ENCODE measurements at regions not wholly inside any gene's neighbourhood (a gene's known extent, or its start where the extent isn't known, plus 50 kb on each side); places are given as distances from the start of the nearest gene placed in this dataset.
"Not testable (repeated sequence)": the region's sequence is repeated elsewhere in the genome, so short reads cannot be mapped to it uniquely, and the experiment has no call there.

GRCh38 chr4:3365326-3365725, 72.5 kb downstream of the RGS12 start:
- no peak for DNase-seq (ENCODE audit: low read depth)

DNA sequence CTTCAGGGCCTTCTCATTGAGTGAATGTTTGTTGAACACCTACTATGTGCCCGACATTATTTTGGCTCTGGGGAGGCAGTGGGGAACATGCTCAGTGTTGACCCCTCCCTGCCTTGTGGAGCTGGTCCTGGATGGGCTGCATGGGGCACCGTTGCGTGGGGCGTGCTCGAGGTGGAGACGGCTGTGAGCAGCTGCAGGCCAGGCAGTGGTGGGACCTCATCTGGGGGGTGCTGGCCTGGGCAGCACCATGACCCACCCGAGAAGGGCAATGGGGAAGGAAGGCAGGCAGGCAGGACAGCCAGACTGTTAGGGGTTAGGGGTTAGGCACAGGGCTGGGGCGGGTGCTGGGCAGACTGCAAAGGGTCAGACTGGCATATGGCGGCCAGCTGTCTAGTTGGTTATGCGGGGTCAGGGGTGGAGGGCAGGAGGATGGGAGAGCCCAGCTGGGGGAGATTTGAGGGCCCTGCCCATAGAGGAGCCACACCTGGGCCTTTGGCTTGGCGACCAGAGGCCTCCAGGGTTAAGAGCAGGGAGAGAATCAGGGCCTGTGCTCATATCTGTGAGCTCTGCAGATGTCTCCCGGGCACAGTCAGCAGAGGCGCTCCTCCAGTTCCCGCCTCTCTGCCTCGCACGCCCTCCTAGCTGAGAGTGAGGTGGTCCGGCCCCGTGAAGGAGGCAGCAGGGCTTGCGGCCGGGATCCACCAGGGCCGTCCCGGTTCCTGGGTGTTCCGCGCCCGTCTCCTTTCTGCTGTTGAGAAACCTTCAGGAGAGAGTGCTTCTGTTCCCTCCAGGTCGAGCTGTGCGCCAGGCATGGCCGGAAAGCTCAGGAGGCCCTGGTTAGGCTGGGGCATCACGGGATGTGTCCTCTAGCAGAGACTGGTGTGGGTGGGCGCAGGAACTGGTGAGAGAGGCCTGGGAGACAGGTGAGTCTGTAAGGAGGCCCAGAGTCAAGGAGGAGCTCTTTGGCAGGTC, 73.3 kb downstream of the RGS12 start:
- DNase-seq (ENCODE audit: low read depth), result no peak

GRCh38 chr4:3366893-3367775, 74.3 kb downstream of the RGS12 start:
- DNase-seq (ENCODE audit: low read depth), result no peak

- no peak for DNase-seq (ENCODE audit: low read depth)
These were observed 73.9 kb upstream of the HGFAC start for GRCh38 chr4:3367866-3368265.

GRCh38 chr4:3368334-3368733, 73.4 kb upstream of the HGFAC start:
- DNase-seq (ENCODE audit: low read depth), result no peak

DNA sequence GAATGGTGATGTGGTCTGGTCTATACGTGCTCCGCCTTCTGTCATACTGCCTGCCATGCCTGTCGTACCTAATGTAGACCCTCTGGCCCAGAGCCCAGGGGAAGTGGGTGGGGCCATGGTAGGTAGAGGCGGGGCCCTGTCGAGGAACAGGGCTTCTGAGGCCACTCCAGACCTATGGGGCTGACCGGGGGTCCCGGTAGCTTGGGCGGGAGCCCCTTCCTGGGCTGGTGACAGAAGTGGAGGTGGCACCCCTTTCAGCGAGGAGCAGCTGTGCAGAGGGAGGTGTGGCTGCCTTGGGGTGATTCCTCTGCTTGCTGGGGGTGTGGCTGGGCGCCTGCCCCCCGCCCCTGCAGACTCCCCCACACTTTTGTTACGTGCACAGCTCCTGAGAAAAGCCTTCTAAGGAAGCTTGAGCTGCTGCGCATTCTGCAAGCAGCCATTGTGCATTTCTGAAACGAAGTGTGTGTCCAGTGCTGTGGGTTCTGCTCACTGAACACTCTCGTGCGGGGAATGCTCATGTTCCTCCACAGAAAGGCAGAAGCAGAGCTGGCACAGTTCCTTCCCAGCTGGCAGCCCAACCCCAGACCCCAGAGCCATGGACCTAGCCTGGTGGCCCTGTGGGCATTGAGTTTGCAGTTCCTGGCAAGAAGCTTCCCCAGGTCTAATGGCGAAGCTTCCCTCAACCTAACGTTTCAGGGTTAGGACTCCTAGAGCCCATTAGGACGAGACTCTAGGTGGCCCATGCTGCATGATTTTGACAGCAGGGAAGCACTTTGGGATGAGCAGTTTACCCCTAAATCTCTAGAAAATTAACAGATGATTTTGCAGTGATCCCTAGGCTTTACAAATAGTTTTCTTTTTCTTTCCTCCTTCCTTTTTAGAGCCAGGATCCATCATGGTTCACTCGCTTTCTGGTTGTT, 72.7 kb upstream of the HGFAC start:
- DNase-seq (ENCODE audit: low read depth), result no peak

GRCh38 chr4:3369781-3370674, 71.7 kb upstream of the HGFAC start:
- no peak for DNase-seq (ENCODE audit: low read depth)

- DNase-seq (ENCODE audit: low read depth), result no peak
These were observed 70.5 kb upstream of the HGFAC start for GRCh38 chr4:3371033-3372001.

- no peak for DNase-seq (ENCODE audit: low read depth)
These were observed 69.4 kb upstream of the HGFAC start for GRCh38 chr4:3372264-3372932.

DNA sequence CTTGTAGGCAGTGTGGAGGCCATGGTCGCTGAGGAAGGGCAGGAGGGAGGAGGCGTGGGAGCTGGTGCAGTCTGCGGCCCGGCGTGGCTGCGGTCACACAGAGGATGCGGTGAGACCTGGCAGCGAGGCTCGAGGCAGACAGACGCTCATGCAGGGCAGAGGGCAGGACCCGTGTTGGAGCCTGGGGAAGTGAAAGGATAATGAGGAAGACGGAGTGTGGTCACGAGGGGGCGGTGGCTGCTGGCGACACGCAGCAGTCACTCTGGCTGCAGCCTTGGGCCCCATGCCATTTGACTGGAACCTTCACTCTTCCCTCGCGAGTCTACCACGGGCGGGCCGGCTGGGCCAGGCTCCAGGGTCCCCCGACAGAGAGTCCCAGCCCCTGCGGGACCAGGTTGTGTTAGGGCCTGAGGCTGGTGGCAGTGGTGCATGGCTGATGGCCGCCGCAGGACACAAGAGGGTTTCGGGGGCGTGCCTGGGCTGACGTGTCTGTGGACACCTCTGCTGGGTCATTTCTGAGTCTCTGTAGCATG, 68.8 kb upstream of the HGFAC start:
- DNase-seq (ENCODE audit: low read depth), result peak; percentile 85

GRCh38 chr4:3373468-3373867, 68.3 kb upstream of the HGFAC start:
- no peak for DNase-seq (ENCODE audit: low read depth)

- no peak for DNase-seq (ENCODE audit: low read depth)
These were observed 67.6 kb upstream of the HGFAC start for GRCh38 chr4:3374011-3374645.

DNA sequence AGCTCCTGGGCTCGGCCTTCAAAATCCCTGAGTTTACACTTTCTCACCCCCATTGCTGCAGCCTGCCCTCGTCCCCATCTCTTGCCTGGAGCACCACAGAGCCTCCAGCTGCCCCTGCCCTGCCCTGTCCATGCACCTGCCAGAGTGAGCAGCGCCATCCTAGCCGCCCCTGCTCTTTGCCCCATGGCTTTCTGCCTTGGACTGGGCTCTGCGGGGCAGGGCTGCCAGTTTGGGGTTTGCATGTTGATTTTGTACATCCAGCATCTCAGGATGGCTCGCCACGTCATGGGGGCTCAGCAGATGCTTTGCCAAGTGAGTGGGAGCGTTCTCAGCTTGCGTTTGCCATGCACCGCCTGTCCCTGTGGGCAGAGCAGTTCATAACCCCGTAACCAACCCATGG, 67.1 kb upstream of the HGFAC start:
- DNase-seq (ENCODE audit: low read depth), result no peak

GRCh38 chr4:3375688-3376087, 66.1 kb upstream of the HGFAC start:
- no peak for DNase-seq (ENCODE audit: low read depth)

DNA sequence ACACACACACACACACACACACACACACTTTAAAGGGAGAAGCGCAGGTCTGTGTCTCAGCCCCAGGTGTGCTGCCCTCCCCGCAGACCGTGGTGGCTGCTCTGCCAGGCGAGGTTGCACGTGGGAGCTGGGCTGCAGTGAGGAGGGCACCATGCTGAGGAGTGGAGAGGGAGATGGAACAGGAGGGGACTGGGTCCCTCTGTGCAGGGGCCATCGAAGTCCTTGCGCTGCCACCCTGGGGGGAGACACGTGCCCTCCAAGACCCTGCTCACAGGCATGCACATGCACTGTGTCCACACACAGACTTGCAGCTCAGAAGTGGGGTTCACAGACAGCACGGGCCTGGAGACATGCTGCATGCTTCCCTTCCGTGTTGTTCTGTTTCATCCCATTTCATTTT, 65.5 kb upstream of the HGFAC start:
- no peak for DNase-seq (ENCODE audit: low read depth)

DNA sequence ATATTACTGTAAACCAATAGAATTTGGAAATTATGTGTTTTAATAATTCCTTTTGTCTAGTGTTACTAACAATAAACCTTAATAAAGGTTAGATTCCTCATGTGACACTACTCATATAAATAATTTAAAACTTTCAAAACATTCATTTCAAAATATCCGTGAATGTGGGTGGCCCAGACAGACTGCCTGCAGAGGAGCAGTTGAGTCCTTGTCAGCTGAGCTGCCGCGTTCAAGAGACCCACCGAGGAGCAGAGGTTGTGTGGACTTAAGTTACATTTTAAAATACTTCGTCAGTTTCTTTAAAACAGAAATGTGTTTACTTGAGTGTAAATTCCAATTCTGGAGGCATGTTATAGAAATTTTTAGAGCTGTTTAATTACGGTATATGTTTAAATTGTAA, 64.2 kb upstream of the HGFAC start:
- DNase-seq (ENCODE audit: low read depth), result no peak

- not testable (repeated sequence) for DNase-seq (ENCODE audit: low read depth)
These were observed 61.4 kb upstream of the HGFAC start for GRCh38 chr4:3380336-3380735.

DNA sequence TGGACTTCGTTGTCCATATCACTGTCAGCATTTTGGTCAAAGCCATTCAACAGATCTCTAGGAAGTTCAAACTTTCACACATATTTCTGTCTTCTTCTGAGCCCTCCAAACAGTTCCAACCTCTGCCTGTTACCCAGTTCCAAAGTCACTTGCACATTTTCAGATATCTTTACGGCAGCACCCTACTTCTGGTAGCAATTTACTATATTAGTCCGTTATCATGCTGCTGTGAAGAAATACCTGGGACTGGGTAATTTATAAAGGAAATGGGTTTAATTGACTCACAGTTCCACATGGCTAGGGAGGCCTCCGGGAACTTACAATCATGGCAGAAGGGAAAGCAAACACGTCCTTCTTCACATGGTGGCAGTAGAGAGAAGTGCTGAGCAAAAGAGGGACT, 60.6 kb upstream of the HGFAC start:
- not testable (repeated sequence) for DNase-seq (ENCODE audit: low read depth)

Data from CMK (cell line).